ENCODE measurements at regions not wholly inside any gene's neighbourhood (a gene's known extent, or its start where the extent isn't known, plus 50 kb on each side); places are given as distances from the start of the nearest gene placed in this dataset.
"Not testable (repeated sequence)": the region's sequence is repeated elsewhere in the genome, so short reads cannot be mapped to it uniquely, and the experiment has no call there.

DNA sequence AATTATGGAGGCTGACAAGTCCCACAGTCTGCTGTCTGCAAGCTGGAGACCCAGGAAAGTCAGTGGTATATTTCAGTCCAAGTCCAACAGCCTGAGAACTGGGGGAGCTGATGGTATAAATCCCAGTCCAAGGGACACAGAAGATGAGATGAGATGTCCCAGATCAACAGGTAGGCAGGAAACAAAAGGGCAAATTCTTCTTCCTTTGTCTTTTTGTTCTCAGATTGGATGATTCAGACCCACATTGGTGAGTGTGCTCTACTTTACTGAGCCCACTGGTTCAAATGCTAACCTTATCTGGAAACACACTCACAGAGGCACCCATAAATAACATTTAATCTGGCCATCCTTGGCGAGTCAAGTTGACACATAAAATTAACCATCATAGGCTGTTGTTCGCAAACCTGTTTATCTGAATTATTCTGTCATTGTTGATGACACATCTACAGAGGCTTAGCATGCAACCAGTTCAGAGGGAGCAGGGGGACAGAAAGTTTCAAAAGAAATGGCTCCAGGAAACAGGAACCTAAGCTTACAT, 62.7 kb upstream of the ITGA11 start:
- H3K4me3 ChIP-seq (ENCODE audit: low read depth, low read length): no peak overlapping the region
- H3K36me3 ChIP-seq (ENCODE audit: control insufficient read depth, insufficient read depth, low read length): no peaks in the 10 kb centered on the region
- H3K36me3 Mint-ChIP-seq (ENCODE audit: insufficient read depth, unreplicated experiment): no peaks in the 10 kb centered on the region
- no peak for DNase-seq
- BruUV-seq (replicated peaks): no TSS peak
- no peaks in the 10 kb centered on the region for H3K4me1 ChIP-seq
- H3K4me3 Mint-ChIP-seq (ENCODE audit: unreplicated experiment): no peak overlapping the region
- no peaks in the 10 kb centered on the region for H3K27me3 ChIP-seq (replicated peaks; ENCODE audit: control insufficient read depth, insufficient read depth, low read length)
- no peak overlapping the region for H3K27ac Mint-ChIP-seq (ENCODE audit: unreplicated experiment)
- H3K27me3 Mint-ChIP-seq (ENCODE audit: insufficient read depth, unreplicated experiment): peaks cover 17% of the 10 kb centered on the region
- H3K9me3 Mint-ChIP-seq (ENCODE audit: unreplicated experiment): no peaks in the 10 kb centered on the region
- intact Hi-C loops (cut with micrococcal nuclease; ENCODE audit: unreplicated experiment): no loop called here
- ChIA-PET CTCF (no interaction called here), POLR2A (no interaction called here)
- TF ChIP-seq, protein P1, sequence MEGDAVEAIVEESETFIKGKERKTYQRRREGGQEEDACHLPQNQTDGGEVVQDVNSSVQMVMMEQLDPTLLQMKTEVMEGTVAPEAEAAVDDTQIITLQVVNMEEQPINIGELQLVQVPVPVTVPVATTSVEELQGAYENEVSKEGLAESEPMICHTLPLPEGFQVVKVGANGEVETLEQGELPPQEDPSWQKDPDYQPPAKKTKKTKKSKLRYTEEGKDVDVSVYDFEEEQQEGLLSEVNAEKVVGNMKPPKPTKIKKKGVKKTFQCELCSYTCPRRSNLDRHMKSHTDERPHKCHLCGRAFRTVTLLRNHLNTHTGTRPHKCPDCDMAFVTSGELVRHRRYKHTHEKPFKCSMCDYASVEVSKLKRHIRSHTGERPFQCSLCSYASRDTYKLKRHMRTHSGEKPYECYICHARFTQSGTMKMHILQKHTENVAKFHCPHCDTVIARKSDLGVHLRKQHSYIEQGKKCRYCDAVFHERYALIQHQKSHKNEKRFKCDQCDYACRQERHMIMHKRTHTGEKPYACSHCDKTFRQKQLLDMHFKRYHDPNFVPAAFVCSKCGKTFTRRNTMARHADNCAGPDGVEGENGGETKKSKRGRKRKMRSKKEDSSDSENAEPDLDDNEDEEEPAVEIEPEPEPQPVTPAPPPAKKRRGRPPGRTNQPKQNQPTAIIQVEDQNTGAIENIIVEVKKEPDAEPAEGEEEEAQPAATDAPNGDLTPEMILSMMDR (IDR thresholded peaks at IDR 0.05; ENCODE audit: insufficient read depth in 1 of 2, low read depth in 1 of 2, low read length in 1 of 2, severe bottlenecking in 1 of 2, unreplicated experiment in 1 of 2): no peak
- no peaks in the 10 kb centered on the region for H3K4me1 Mint-ChIP-seq (ENCODE audit: low read depth, unreplicated experiment)
- no peaks in the 10 kb centered on the region for H3K9me3 ChIP-seq

DNA sequence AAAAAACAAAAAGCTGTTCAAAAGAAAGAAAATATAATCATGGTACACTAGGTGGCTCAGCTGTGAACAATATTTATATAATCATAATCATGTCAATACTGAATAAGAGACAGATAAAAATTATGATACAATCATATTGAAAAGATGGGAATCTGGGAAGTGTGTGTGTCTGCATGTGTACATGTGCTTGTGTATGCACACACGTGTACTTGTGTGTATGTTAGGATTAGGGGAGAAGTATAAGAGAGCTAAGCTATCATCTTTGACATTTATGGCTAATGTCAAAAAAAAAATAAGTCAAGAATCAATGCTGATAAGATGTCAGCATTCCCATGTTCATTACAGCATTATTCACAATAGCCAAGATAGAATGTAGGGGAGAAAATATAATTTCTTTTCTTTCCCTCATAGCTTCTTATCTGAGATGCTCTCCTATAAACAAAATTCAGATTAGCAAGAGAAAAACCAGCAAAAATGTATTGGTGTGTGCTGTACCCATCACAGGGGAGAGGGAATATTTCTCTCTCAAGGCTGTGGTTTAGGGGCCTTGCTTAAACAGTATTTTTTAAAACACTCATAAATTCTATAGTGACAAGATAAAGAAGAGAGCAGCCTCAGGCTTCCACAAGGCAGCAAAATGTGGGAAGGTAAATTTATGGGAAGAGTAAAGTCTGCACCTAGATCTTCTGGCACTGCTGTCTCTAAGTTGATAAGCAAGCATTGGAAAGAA, 63.4 kb upstream of the ITGA11 start:
- CTCF ChIA-PET: no interaction called here
- Mint-ChIP-seq H3K4me3 (ENCODE audit: unreplicated experiment) (no peak overlapping the region), H3K27ac (ENCODE audit: unreplicated experiment) (no peak overlapping the region), H3K9me3 (ENCODE audit: unreplicated experiment) (no peaks in the 10 kb centered on the region), H3K36me3 (ENCODE audit: insufficient read depth, unreplicated experiment) (no peaks in the 10 kb centered on the region), H3K4me1 (ENCODE audit: low read depth, unreplicated experiment) (no peaks in the 10 kb centered on the region), H3K27me3 (ENCODE audit: insufficient read depth, unreplicated experiment) (peaks cover 17% of the 10 kb centered on the region)
- intact Hi-C loops (cut with micrococcal nuclease; ENCODE audit: unreplicated experiment): no loop called here
- TF ChIP-seq, protein P1 (IDR thresholded peaks at IDR 0.05; ENCODE audit: insufficient read depth in 1 of 2, low read depth in 1 of 2, low read length in 1 of 2, severe bottlenecking in 1 of 2, unreplicated experiment in 1 of 2): no peak
- BruUV-seq (replicated peaks): no TSS peak
- no peaks in the 10 kb centered on the region for H3K9me3 ChIP-seq
- H3K4me1 ChIP-seq: no peaks in the 10 kb centered on the region
- no peaks in the 10 kb centered on the region for H3K36me3 ChIP-seq (ENCODE audit: control insufficient read depth, insufficient read depth, low read length)
- H3K4me3 ChIP-seq (ENCODE audit: low read depth, low read length): no peak overlapping the region
- no peak for DNase-seq
- H3K27me3 ChIP-seq (replicated peaks; ENCODE audit: control insufficient read depth, insufficient read depth, low read length): no peaks in the 10 kb centered on the region
- POLR2A ChIA-PET: interaction anchor here (0.5 kb wide), 1 partner anchor 176 kb away, joined by 4 read pairs; no protein-coding TSS in a partner anchor

DNA sequence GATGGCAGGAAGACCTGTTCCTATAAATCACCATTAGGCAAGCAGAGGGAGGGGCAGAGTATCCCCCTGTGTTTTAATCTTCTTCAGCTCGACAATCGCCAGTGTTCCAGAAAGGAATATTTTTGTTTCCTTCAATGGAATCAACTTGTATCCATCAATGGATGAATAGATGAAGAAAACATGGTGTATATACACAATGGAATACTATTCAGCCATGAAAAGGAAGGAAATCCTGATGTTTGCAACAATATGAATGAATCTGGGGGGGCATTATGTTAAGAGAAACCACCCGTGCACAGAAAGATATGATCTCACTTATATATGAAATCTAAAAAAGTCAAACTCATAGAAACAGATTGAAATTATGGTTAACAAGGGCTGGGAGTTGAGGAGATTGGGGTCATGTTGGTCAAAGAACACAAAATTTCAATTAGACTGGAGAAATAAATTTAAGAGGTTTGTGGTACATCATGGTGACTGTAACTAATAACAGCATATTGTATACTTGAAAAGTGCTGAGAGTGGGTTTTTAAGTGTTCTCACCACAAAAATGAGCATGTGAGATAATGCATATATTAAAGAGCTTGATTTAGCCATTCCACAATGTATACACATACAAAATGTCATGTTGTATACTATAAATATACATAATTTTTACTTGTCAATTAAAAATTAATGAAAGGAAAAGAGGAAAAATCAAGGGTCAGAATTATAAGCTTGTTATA, 64.2 kb upstream of the ITGA11 start:
- Mint-ChIP-seq H3K4me3 (ENCODE audit: unreplicated experiment) (no peak overlapping the region), H3K9me3 (ENCODE audit: unreplicated experiment) (no peaks in the 10 kb centered on the region), H3K4me1 (ENCODE audit: low read depth, unreplicated experiment) (no peaks in the 10 kb centered on the region), H3K27ac (ENCODE audit: unreplicated experiment) (no peak overlapping the region), H3K27me3 (ENCODE audit: insufficient read depth, unreplicated experiment) (peaks cover 17% of the 10 kb centered on the region), H3K36me3 (ENCODE audit: insufficient read depth, unreplicated experiment) (no peaks in the 10 kb centered on the region)
- DNase-seq: no peak
- BruUV-seq (replicated peaks): no TSS peak
- TF ChIP-seq, protein P1 (IDR thresholded peaks at IDR 0.05; ENCODE audit: insufficient read depth in 1 of 2, low read depth in 1 of 2, low read length in 1 of 2, severe bottlenecking in 1 of 2, unreplicated experiment in 1 of 2): no peak
- intact Hi-C loops (cut with micrococcal nuclease; ENCODE audit: unreplicated experiment): no loop called here
- no peaks in the 10 kb centered on the region for H3K4me1 ChIP-seq
- H3K9me3 ChIP-seq: no peaks in the 10 kb centered on the region
- ChIA-PET CTCF (no interaction called here), POLR2A (no interaction called here)
- H3K4me3 ChIP-seq (ENCODE audit: low read depth, low read length): no peak overlapping the region
- no peaks in the 10 kb centered on the region for H3K27me3 ChIP-seq (replicated peaks; ENCODE audit: control insufficient read depth, insufficient read depth, low read length)
- no peaks in the 10 kb centered on the region for H3K36me3 ChIP-seq (ENCODE audit: control insufficient read depth, insufficient read depth, low read length)

DNA sequence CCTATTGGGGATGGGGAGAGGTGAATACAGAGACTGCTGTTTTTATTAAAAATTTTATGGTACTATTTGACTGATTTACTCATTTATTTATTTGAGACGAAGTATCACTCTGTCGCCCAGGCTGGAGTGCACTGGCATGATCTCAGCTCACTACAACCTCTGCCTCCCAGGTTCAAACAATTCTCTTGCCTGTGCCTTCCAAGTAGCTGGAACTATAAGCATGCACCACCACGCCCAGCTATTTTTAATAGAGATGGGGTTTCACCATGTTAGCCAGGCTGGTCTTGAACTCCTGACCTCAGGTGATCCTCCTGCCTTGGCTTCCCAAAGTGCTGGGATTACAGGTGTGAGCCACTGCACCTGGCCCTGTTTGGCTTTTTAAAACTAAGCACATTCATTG, 64.8 kb upstream of the ITGA11 start:
- H3K27me3 Mint-ChIP-seq (ENCODE audit: insufficient read depth, unreplicated experiment): peaks cover 14% of the 10 kb centered on the region
- CTCF ChIA-PET, POLR2A ChIA-PET: not testable (repeated sequence)

More for the DNA sequence above, 64.8 kb upstream of the ITGA11 start:
- H3K4me1 Mint-ChIP-seq (ENCODE audit: low read depth, unreplicated experiment); H3K9me3 ChIP-seq; H3K36me3 Mint-ChIP-seq (ENCODE audit: insufficient read depth, unreplicated experiment); H3K4me1 ChIP-seq; intact Hi-C loops (cut with micrococcal nuclease; ENCODE audit: unreplicated experiment); H3K4me3 Mint-ChIP-seq (ENCODE audit: unreplicated experiment); H3K4me3 ChIP-seq (ENCODE audit: low read depth, low read length); H3K9me3 Mint-ChIP-seq (ENCODE audit: unreplicated experiment); DNase-seq; H3K27me3 ChIP-seq (replicated peaks; ENCODE audit: control insufficient read depth, insufficient read depth, low read length); BruUV-seq (replicated peaks); H3K36me3 ChIP-seq (ENCODE audit: control insufficient read depth, insufficient read depth, low read length); H3K27ac Mint-ChIP-seq (ENCODE audit: unreplicated experiment): not testable (repeated sequence)
